Keratinocyte (primary cell): ENCODE measurements at regions not wholly inside any gene's neighbourhood (a gene's known extent, or its start where the extent isn't known, plus 50 kb on each side); places are given as distances from the start of the nearest gene placed in this dataset.

Experiments
- CTCF ChIP-seq, 3 experiments: IDR thresholded peaks in 1 of 3; conservative IDR thresholded peaks in 1 of 3; optimal IDR thresholded peaks in 1 of 3; 2 replicates in 2 of 3; 3 replicates in 1 of 3; pipeline versions ENCODE3 to v1.5.1; 2011; ENCODE audit warnings: low read length in 3 of 3, mild to moderate bottlenecking in 3 of 3, moderate library complexity in 2 of 3, control low read depth in 1 of 3, inconsistent platforms in 1 of 3; ENCODE audit not compliant: insufficient read depth in 2 of 3; ENCODE audit errors: extremely low read depth in 1 of 3
- EZH2 ChIP-seq: IDR thresholded peaks from one replicate; pipeline ENCODE4 v1.6.1; 2012; ENCODE audit warnings: inconsistent platforms, mild to moderate bottlenecking, low read length, moderate library complexity

- TF ChIP-seq CTCF (optimal IDR thresholded peaks at IDR 0.05 in 1 of 3, IDR thresholded peaks at IDR 0.05 in 1 of 3, conservative IDR thresholded peaks at IDR 0.05 in 1 of 3; ENCODE audit: extremely low read depth in 1 of 3, insufficient read depth in 2 of 3, low read length in 3 of 3) (no peak), EZH2 (no peak)
These were observed 1089.6 kb downstream of the DNAJB9 start for GRCh38 chr7:109659261-109659660.
